GM06990 (cell line): ENCODE measurements at regions not wholly inside any gene's neighbourhood (a gene's known extent, or its start where the extent isn't known, plus 50 kb on each side); places are given as distances from the start of the nearest gene placed in this dataset.
A peak's percentile ranks its signal among the peaks of the same experiment; 100 is the strongest.

Experiments
- DNase-seq: peaks from one replicate; pipeline ENCODE4 v3.0.0-alpha.2; 2011; ENCODE audit not compliant: insufficient read length; ENCODE audit errors: extremely low read depth
- H3K27me3 ChIP-seq: replicated peaks from 2 replicates; pipeline ENCODE4 v1.6.0; 2011; ENCODE audit warnings: low read length; ENCODE audit not compliant: control insufficient read depth, insufficient read depth
- H3K36me3 ChIP-seq: 2 replicates; pipeline ENCODE4 v1.5.1; 2011; ENCODE audit warnings: low read length; ENCODE audit not compliant: control insufficient read depth, insufficient read depth
- H3K4me3 ChIP-seq: replicated peaks from 2 replicates; pipeline ENCODE4 v1.5.1; 2011; ENCODE audit warnings: low read depth, mild to moderate bottlenecking, control low read depth, low read length
- TF ChIP-seq, protein P1 (sequence below): IDR thresholded peaks from 2 replicates; pipeline ENCODE4 v1.5.1; 2011; ENCODE audit warnings: low read length, control low read depth, mild to moderate bottlenecking, inconsistent platforms; ENCODE audit not compliant: insufficient read depth, poor library complexity, severe bottlenecking

DNA sequence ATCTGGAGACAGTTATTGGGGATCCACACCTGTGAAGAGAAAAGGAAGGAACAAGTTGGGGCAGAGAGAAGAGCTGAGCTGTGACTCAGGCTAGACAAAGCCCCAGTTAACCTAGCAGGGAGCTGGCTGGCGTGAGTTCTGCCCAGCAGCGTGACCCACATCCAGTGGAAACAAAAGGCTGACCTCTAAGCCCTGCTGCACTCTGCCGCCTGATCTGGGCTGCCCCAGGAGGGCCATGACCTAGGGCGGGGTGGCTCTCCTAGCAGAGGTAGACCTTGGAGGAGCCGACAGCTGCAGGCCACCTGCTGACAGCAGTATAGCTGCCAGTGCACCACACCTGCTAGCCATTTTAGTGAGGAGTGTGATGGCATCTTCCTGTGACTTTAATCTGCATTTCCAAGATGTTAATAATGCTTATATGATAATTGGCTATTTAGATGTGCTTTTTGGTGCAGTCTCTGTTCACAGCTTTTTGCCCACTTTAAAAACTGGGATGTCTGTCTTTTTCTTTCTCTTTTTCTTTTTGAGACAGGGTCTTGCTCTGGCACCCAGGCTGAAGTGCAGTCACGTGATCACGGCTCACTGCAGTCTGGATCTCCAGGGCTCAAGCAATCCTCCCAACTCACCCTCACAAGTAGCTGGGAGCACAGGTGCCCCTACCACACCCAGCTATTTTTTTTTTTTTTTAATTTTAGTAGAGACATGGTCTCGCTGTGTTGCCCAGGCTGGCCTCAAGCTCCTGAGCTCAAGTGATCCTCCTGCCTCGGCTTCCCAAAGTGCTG, 78.1 kb downstream of the LSM3 start:
- Histone ChIP-seq H3K36me3 (no peaks in the 10 kb centered on the region), H3K4me3 (no peak overlapping the region), H3K27me3 (no peaks in the 10 kb centered on the region)
- TF ChIP-seq, protein P1, sequence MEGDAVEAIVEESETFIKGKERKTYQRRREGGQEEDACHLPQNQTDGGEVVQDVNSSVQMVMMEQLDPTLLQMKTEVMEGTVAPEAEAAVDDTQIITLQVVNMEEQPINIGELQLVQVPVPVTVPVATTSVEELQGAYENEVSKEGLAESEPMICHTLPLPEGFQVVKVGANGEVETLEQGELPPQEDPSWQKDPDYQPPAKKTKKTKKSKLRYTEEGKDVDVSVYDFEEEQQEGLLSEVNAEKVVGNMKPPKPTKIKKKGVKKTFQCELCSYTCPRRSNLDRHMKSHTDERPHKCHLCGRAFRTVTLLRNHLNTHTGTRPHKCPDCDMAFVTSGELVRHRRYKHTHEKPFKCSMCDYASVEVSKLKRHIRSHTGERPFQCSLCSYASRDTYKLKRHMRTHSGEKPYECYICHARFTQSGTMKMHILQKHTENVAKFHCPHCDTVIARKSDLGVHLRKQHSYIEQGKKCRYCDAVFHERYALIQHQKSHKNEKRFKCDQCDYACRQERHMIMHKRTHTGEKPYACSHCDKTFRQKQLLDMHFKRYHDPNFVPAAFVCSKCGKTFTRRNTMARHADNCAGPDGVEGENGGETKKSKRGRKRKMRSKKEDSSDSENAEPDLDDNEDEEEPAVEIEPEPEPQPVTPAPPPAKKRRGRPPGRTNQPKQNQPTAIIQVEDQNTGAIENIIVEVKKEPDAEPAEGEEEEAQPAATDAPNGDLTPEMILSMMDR: no peak
- no peak for DNase-seq

DNA sequence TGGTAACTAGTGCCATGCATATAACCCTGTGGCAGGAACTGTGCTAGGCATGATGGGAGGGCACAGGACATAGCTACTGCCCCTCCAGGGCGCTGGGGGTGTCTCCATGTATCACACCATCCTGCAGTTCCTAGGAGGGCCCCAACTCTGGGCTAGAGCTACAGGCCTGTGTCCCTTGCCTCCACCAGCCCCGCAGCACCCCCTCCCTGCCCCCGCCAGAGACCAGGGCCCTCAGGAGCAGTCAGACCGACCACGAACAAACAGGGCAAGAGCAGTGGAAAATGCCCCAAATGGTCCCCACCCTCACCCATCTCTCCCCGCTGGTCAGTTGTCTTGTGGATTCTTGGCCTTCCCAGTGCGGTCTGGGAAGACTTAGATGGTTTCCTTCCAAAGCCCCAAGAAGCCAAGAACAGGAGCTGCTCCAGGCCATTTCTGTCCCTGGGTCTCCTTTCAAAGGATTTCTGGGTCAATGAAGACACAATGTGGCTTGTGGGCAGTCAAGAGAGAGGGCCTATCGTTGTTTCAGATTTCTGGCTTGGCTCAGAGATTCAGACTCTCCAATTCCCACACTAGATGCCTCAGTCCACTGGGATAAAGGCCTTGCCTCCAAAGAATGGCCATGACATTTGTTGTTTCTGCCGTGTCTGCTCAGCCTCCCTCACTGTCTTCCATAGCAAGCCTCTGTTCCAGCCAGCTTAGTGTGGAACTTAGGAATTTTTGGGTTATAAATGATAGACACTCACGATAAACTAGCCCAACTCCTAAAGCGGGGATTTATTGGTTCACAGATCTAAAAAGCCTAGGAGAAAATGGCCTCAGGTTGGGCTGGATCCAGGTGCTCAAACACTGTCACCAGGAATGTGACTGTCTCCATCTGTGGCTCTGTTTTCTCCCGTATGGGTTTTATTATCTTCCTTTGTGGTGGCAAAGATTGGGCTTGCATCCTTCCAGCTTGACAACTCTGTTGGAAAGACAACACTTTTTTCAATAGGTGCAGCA, 80.6 kb downstream of the LSM3 start:
- H3K27me3 ChIP-seq: no peaks in the 10 kb centered on the region
- TF ChIP-seq, protein P1: no peak
- H3K36me3 ChIP-seq: no peaks in the 10 kb centered on the region
- H3K4me3 ChIP-seq: no peak overlapping the region
- no peak for DNase-seq

DNA sequence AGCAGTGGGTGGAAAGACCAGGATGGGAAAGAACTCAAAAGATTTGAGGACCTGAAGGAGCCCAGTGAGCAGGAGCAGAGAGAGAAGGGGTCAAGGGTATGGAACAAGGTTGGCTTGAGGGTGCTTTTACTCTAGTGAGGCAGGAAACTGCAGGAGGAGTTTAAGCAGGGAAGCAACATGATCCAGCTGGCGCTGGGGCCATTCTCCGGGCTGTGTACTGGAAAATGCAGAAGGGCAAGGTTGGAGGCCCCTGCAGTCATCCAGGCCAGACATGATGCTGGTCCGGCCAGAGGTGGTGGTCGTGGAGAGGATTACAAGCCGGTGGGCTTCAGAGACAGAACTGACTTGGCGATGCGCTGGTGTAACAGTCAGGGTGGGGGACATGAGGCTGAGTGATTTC, 81.8 kb downstream of the LSM3 start:
- no peaks in the 10 kb centered on the region for H3K36me3 ChIP-seq
- TF ChIP-seq, protein P1: no peak
- H3K4me3 ChIP-seq: no peak overlapping the region
- H3K27me3 ChIP-seq: no peaks in the 10 kb centered on the region; the same call in 1 of the 2 replicates
- no peak for DNase-seq

DNA sequence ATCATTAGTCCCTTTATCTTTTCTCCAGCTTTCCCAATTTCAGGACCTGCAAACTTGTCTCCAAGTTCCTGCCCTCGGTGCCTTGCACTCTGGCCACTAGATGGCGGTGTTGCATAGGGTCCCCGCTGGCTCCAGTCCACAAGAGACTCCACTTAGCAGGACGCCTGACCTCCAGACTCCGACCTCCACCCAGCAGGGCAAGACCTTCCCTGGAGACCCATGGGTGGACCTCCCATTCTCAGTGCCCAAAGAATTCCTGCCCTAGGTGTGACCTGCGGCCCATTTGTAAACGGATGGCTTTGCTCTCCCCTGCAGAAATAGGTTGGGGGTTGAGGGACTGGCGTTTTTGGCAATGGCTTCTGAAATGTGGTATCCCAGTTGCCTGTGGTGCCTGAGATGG, 82.6 kb downstream of the LSM3 start:
- Histone ChIP-seq H3K27me3 (no peaks in the 10 kb centered on the region; the same call in 1 of the 2 replicates), H3K36me3 (no peaks in the 10 kb centered on the region), H3K4me3 (no peak overlapping the region)
- TF ChIP-seq, protein P1: peak; percentile 95
- peak; percentile 57 for DNase-seq

GRCh38 chr3:14262212-14262611, 83.6 kb downstream of the LSM3 start:
- Histone ChIP-seq H3K4me3 (no peak overlapping the region), H3K36me3 (no peaks in the 10 kb centered on the region), H3K27me3 (no peaks in the 10 kb centered on the region; the same call in none of the 2 replicates)
- DNase-seq: no peak
- TF ChIP-seq, protein P1: no peak
